ENCODE measurements at regions not wholly inside any gene's neighbourhood (a gene's known extent, or its start where the extent isn't known, plus 50 kb on each side); places are given as distances from the start of the nearest gene placed in this dataset.

GRCh38 chr3:128551451-128551850 is 58.5 kb upstream of the GATA2 start:
- H3K27me3 ChIP-seq (ENCODE audit: insufficient read depth), result peaks cover 27% of the 10 kb centered on the region
- H3K4me2 ChIP-seq, result no peak overlapping the region
- no peak overlapping the region for H3K4me3 ChIP-seq
- no peaks in the 10 kb centered on the region for H3F3A ChIP-seq (replicated peaks; ENCODE audit: low read depth)
- peaks cover 12% of the 10 kb centered on the region; the same call in 1 of the 2 replicates for H3K4me1 ChIP-seq (ENCODE audit: insufficient read depth)
- no peak overlapping the region for H2AFZ ChIP-seq
- Mint-ChIP-seq H3K4me1 (peaks cover 12% of the 10 kb centered on the region), H3K36me3 (ENCODE audit: low read depth) (no peaks in the 10 kb centered on the region; the same call in 2 of the 3 replicates), H3K27ac (no peak overlapping the region), H3K4me3 (no peak overlapping the region), H3K27me3 (ENCODE audit: insufficient read depth, low read depth, poor library complexity) (peaks cover 26% of the 10 kb centered on the region), H3K9me3 (no peaks in the 10 kb centered on the region; the same call in 2 of the 3 replicates)
- no peaks in the 10 kb centered on the region for H3K9me2 ChIP-seq (ENCODE audit: insufficient read depth)
- no peaks in the 10 kb centered on the region for H3K79me2 ChIP-seq (replicated peaks; ENCODE audit: insufficient read depth)
- no peak overlapping the region for H3K27ac ChIP-seq (ENCODE audit: low read depth)
- no peak for ATAC-seq
- H4K20me1 ChIP-seq (replicated peaks; ENCODE audit: insufficient read depth), result no peaks in the 10 kb centered on the region
- no peak for TF ChIP-seq POLR2AphosphoS5 (IDR thresholded peaks at IDR 0.05; ENCODE audit: low read depth)
- TF ChIP-seq EZH2 (IDR thresholded peaks at IDR 0.05; ENCODE audit: low read depth, unreplicated experiment), result no peak
- no peak for TF ChIP-seq JUNB (IDR thresholded peaks at IDR 0.05; ENCODE audit: unreplicated experiment)
- no peak for TF ChIP-seq STAT1 (IDR thresholded peaks at IDR 0.05; ENCODE audit: unreplicated experiment)
- TF ChIP-seq CREB1 (CRISPR knock-in tag; IDR thresholded peaks at IDR 0.05; ENCODE audit: low read depth), result no peak
- no peak for TF ChIP-seq REST (IDR thresholded peaks at IDR 0.05; ENCODE audit: unreplicated experiment)
- no peak for TF ChIP-seq ETS1 (IDR thresholded peaks at IDR 0.05)
- no peak for TF ChIP-seq NANOG (IDR thresholded peaks at IDR 0.05; ENCODE audit: borderline replicate concordance)
- TF ChIP-seq ZNF114 (CRISPR knock-in tag; IDR thresholded peaks at IDR 0.05), result no peak
- H3K36me3 ChIP-seq (ENCODE audit: insufficient read depth), result no peaks in the 10 kb centered on the region
- DNase-seq (ENCODE audit: low spot score), result no peak

- ATAC-seq, result no peak
- H3K9me2 ChIP-seq (ENCODE audit: insufficient read depth), result no peaks in the 10 kb centered on the region
- H3K79me2 ChIP-seq (replicated peaks; ENCODE audit: insufficient read depth), result no peaks in the 10 kb centered on the region
- H3K27me3 ChIP-seq (ENCODE audit: insufficient read depth), result peaks cover 21% of the 10 kb centered on the region
- Mint-ChIP-seq H3K4me3 (no peak overlapping the region), H3K9me3 (no peaks in the 10 kb centered on the region; the same call in 2 of the 3 replicates), H3K27ac (no peak overlapping the region), H3K27me3 (ENCODE audit: insufficient read depth, low read depth, poor library complexity) (peaks cover 24% of the 10 kb centered on the region), H3K36me3 (ENCODE audit: low read depth) (no peaks in the 10 kb centered on the region; the same call in 2 of the 3 replicates), H3K4me1 (peaks cover 11% of the 10 kb centered on the region)
- no peak overlapping the region for H3K27ac ChIP-seq (ENCODE audit: low read depth)
- H3K4me1 ChIP-seq (ENCODE audit: insufficient read depth), result peaks cover 6% of the 10 kb centered on the region; the same call in 1 of the 2 replicates
- H3K36me3 ChIP-seq (ENCODE audit: insufficient read depth), result no peaks in the 10 kb centered on the region
- H3K4me3 ChIP-seq, result no peak overlapping the region
- H3F3A ChIP-seq (replicated peaks; ENCODE audit: low read depth), result no peaks in the 10 kb centered on the region
- H3K4me2 ChIP-seq, result no peak overlapping the region
- H4K20me1 ChIP-seq (replicated peaks; ENCODE audit: insufficient read depth), result no peaks in the 10 kb centered on the region
- TF ChIP-seq REST (IDR thresholded peaks at IDR 0.05; ENCODE audit: unreplicated experiment) (no peak), CREB1 (CRISPR knock-in tag; IDR thresholded peaks at IDR 0.05; ENCODE audit: low read depth) (no peak), ETS1 (IDR thresholded peaks at IDR 0.05) (no peak), POLR2AphosphoS5 (IDR thresholded peaks at IDR 0.05; ENCODE audit: low read depth) (no peak), CTCF (conservative IDR thresholded peaks at IDR 0.05; ENCODE audit: low read depth in 2 of 2) (no peak), ZNF114 (CRISPR knock-in tag; IDR thresholded peaks at IDR 0.05) (no peak)
- H2AFZ ChIP-seq, result no peak overlapping the region
- DNase-seq (ENCODE audit: low spot score), result no peak
These were observed 57.6 kb upstream of the GATA2 start for GRCh38 chr3:128550471-128551126.

All from GM23338 (cell line).